SK-N-SH treated with all-trans-retinoic acid at 6 μM for 48 hours (cell line): ENCODE measurements at regions not wholly inside any gene's neighbourhood (a gene's known extent, or its start where the extent isn't known, plus 50 kb on each side); places are given as distances from the start of the nearest gene placed in this dataset.

Source experiments
- ATAC-seq: fragments of 200-7000 bp; cut with Tn5 transposase; 3 replicates; pipeline ENCODE4 v1.9.1; 2020; ENCODE audit warnings: mild to moderate bottlenecking, moderate library complexity
- ARNTL ChIP-seq: fragments of 450-650 bp; formaldehyde crosslinking; IDR thresholded peaks from 2 replicates; pipeline ENCODE4 v1.5.0; 2020; ENCODE audit warnings: low read depth, mild to moderate bottlenecking, moderate library complexity, borderline replicate concordance
- BACH2 ChIP-seq: fragments of 250-450 bp; sonication (Bioruptor Pico); IDR thresholded peaks from 2 replicates; pipeline ENCODE4 v1.9.0; 2021; ENCODE audit warnings: mild to moderate bottlenecking, borderline replicate concordance
- CSDC2 ChIP-seq: fragments of 250-450 bp; sonication (Bioruptor Pico); IDR thresholded peaks from 2 replicates; pipeline ENCODE4 v1.5.0; 2020; ENCODE audit warnings: mild to moderate bottlenecking, moderate library complexity
- ESRRG ChIP-seq: fragments of 250-450 bp; sonication (Bioruptor Pico); IDR thresholded peaks from 2 replicates; pipeline ENCODE4 v1.6.1; 2021; ENCODE audit warnings: mild to moderate bottlenecking
- GLIS3 ChIP-seq: fragments of 250-450 bp; sonication (Bioruptor Pico); IDR thresholded peaks from 2 replicates; pipeline ENCODE4 v1.5.0; 2020; ENCODE audit warnings: mild to moderate bottlenecking, moderate library complexity
- OSR1 ChIP-seq: fragments of 250-450 bp; sonication (Bioruptor Pico); IDR thresholded peaks from 2 replicates; pipeline ENCODE4 v1.8.0; 2022; ENCODE audit warnings: moderate library complexity, mild to moderate bottlenecking, inconsistent platforms
- PPARA ChIP-seq: fragments of 250-450 bp; sonication (Bioruptor Pico); IDR thresholded peaks from 2 replicates; pipeline ENCODE4 v1.5.0; 2020; ENCODE audit warnings: mild to moderate bottlenecking, borderline replicate concordance
- SNAI2 ChIP-seq: fragments of 250-450 bp; sonication (Bioruptor Pico); IDR thresholded peaks from 2 replicates; pipeline ENCODE4 v1.5.0; 2020; ENCODE audit warnings: mild to moderate bottlenecking, moderate library complexity
- TCF4 ChIP-seq: fragments of 250-450 bp; sonication (Bioruptor Pico); IDR thresholded peaks from 2 replicates; pipeline ENCODE4 v1.8.0; 2021; ENCODE audit warnings: mild to moderate bottlenecking, moderate library complexity, borderline replicate concordance
- TOX ChIP-seq: fragments of 250-450 bp; sonication (Bioruptor Pico); IDR thresholded peaks from 2 replicates; pipeline ENCODE4 v1.8.0; 2021; ENCODE audit warnings: mild to moderate bottlenecking, moderate library complexity, borderline replicate concordance
- ZC3H10 ChIP-seq: fragments of 250-450 bp; sonication (Bioruptor Pico); IDR thresholded peaks from 2 replicates; pipeline ENCODE4 v1.5.1; 2021; ENCODE audit warnings: mild to moderate bottlenecking, moderate library complexity
- ZFP3 ChIP-seq: fragments of 250-450 bp; sonication (Bioruptor Pico); IDR thresholded peaks from 2 replicates; pipeline ENCODE4 v1.5.0; 2020; ENCODE audit warnings: mild to moderate bottlenecking, moderate library complexity
- ZNF70 ChIP-seq: fragments of 450-650 bp; formaldehyde crosslinking; IDR thresholded peaks from 2 replicates; pipeline ENCODE4 v1.5.0; 2020; ENCODE audit warnings: mild to moderate bottlenecking, moderate library complexity
- ZNF8 ChIP-seq: fragments of 450-650 bp; formaldehyde crosslinking; IDR thresholded peaks from 2 replicates; pipeline ENCODE4 v1.5.0; 2020; ENCODE audit warnings: mild to moderate bottlenecking, moderate library complexity
- TF ChIP-seq, protein P1 (sequence below): fragments of 250-450 bp; sonication (Bioruptor Pico); IDR thresholded peaks from 2 replicates; pipeline ENCODE4 v1.5.1; 2020; ENCODE audit warnings: low read depth, mild to moderate bottlenecking, moderate library complexity
- TF ChIP-seq, protein P2 (sequence below): fragments of 250-450 bp; sonication (Bioruptor Pico); IDR thresholded peaks from 2 replicates; pipeline ENCODE4 v1.5.0; 2020; ENCODE audit warnings: mild to moderate bottlenecking, moderate library complexity
- TF ChIP-seq, protein P3 (sequence below): fragments of 250-450 bp; sonication (Bioruptor Pico); IDR thresholded peaks from 2 replicates; pipeline ENCODE4 v1.8.0; 2020; ENCODE audit warnings: mild to moderate bottlenecking, moderate library complexity, borderline replicate concordance
- TF ChIP-seq, protein P4 (sequence below): fragments of 250-450 bp; sonication (Bioruptor Pico); IDR thresholded peaks from 2 replicates; pipeline ENCODE4 v1.5.1; 2021; ENCODE audit warnings: mild to moderate bottlenecking, moderate library complexity
- TF ChIP-seq, protein P5 (sequence below): fragments of 250-450 bp; sonication (Bioruptor Pico); IDR thresholded peaks from 2 replicates; pipeline ENCODE4 v1.8.0; 2021; ENCODE audit warnings: low read depth, mild to moderate bottlenecking, moderate library complexity, borderline replicate concordance

DNA sequence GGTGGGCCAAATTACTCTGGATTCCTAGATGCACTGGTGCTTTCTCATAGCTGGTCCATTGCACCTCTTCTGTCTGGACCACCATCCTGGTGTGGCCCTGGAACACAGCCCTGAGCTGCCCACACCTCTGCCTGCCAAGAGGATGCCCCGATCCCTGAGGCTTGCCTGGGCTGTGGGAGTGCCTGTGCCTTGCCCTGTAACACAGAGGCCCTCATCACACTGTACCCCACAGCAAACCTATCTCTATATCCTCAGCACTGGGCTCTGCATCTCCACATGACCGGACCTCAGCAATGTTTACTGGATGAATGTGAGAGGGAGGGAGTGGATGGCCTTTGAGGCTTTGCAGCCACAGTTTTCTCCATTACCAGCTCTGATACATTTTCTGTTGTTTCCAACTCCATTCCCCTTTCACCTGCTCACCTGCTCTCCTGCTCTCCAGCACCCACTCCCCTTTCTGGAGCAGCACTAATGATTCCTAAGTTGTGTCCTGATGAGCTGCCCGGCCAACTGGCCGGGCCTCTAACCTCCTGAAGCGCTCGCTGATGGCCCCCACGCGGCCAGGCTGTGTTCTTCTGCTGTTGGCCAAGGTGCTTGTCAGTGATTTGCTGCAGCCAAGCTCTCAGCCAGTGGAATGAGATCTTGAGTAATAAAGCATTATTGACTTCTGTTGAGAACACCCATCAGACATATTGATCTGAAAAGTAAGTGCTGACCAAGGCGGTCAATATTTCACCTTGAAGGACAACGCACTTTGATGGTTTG is 232.6 kb downstream of the TEX29 start (continued):
- TF ChIP-seq, protein P1, sequence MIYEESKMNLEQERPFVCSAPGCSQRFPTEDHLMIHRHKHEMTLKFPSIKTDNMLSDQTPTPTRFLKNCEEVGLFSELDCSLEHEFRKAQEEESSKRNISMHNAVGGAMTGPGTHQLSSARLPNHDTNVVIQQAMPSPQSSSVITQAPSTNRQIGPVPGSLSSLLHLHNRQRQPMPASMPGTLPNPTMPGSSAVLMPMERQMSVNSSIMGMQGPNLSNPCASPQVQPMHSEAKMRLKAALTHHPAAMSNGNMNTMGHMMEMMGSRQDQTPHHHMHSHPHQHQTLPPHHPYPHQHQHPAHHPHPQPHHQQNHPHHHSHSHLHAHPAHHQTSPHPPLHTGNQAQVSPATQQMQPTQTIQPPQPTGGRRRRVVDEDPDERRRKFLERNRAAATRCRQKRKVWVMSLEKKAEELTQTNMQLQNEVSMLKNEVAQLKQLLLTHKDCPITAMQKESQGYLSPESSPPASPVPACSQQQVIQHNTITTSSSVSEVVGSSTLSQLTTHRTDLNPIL (CRISPR knock-in tag) = no peak
- TF ChIP-seq GLIS3 (CRISPR knock-in tag) = no peak
- no peak for TF ChIP-seq BACH2 (CRISPR knock-in tag)
- TF ChIP-seq ARNTL = no peak
- TF ChIP-seq OSR1 (CRISPR knock-in tag) = no peak
- no peak for TF ChIP-seq ZNF8

DNA sequence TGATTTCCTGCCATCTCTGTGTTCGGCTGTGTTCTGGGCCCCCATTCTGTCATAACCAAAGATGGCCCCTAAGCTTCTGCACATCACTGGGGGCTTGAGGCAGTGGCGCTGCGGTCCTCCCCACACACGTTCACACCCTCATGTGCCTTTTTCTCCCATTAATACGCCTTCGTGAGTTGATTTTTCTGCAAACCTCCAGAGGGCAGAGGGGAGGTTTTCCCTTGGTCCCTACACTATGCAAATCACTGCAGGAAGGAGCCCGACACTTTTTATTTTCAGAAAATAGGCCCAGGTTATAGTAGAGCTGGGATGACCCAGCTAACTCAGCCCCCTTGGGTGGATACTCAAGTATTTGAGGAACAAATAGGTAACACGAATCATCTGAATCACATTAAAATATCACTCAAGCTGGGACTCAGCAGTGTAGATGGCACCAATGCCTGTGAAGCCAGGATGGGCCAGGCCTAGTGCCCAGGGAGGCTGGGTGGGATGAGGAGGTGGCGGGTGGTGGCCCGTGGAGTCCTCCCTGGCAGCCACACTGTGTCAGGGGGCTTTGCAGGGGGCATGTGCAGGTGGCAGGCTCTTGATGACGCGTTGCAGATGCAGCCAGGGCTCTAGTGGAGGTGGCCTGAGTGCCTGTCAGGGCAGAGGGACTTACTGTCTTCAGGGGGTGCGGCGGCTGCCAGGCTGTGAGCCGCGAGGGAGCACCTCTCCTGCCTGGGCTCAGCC is 234.3 kb downstream of the TEX29 start:
- ATAC-seq = no peak
- no peak for TF ChIP-seq TOX (CRISPR knock-in tag)
- no peak for TF ChIP-seq SNAI2
- TF ChIP-seq, protein P2, sequence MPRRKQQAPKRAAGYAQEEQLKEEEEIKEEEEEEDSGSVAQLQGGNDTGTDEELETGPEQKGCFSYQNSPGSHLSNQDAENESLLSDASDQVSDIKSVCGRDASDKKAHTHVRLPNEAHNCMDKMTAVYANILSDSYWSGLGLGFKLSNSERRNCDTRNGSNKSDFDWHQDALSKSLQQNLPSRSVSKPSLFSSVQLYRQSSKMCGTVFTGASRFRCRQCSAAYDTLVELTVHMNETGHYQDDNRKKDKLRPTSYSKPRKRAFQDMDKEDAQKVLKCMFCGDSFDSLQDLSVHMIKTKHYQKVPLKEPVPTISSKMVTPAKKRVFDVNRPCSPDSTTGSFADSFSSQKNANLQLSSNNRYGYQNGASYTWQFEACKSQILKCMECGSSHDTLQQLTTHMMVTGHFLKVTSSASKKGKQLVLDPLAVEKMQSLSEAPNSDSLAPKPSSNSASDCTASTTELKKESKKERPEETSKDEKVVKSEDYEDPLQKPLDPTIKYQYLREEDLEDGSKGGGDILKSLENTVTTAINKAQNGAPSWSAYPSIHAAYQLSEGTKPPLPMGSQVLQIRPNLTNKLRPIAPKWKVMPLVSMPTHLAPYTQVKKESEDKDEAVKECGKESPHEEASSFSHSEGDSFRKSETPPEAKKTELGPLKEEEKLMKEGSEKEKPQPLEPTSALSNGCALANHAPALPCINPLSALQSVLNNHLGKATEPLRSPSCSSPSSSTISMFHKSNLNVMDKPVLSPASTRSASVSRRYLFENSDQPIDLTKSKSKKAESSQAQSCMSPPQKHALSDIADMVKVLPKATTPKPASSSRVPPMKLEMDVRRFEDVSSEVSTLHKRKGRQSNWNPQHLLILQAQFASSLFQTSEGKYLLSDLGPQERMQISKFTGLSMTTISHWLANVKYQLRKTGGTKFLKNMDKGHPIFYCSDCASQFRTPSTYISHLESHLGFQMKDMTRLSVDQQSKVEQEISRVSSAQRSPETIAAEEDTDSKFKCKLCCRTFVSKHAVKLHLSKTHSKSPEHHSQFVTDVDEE (CRISPR knock-in tag) = no peak
- TF ChIP-seq ESRRG (CRISPR knock-in tag) = no peak
- no peak for TF ChIP-seq CSDC2 (CRISPR knock-in tag)
- TF ChIP-seq, protein P1 (CRISPR knock-in tag) = no peak
- no peak for TF ChIP-seq OSR1 (CRISPR knock-in tag)
- TF ChIP-seq, protein P3, sequence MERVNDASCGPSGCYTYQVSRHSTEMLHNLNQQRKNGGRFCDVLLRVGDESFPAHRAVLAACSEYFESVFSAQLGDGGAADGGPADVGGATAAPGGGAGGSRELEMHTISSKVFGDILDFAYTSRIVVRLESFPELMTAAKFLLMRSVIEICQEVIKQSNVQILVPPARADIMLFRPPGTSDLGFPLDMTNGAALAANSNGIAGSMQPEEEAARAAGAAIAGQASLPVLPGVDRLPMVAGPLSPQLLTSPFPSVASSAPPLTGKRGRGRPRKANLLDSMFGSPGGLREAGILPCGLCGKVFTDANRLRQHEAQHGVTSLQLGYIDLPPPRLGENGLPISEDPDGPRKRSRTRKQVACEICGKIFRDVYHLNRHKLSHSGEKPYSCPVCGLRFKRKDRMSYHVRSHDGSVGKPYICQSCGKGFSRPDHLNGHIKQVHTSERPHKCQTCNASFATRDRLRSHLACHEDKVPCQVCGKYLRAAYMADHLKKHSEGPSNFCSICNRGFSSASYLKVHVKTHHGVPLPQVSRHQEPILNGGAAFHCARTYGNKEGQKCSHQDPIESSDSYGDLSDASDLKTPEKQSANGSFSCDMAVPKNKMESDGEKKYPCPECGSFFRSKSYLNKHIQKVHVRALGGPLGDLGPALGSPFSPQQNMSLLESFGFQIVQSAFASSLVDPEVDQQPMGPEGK (CRISPR knock-in tag) = no peak
- no peak for TF ChIP-seq GLIS3 (CRISPR knock-in tag)
- no peak for TF ChIP-seq PPARA (CRISPR knock-in tag)
- TF ChIP-seq, protein P4, sequence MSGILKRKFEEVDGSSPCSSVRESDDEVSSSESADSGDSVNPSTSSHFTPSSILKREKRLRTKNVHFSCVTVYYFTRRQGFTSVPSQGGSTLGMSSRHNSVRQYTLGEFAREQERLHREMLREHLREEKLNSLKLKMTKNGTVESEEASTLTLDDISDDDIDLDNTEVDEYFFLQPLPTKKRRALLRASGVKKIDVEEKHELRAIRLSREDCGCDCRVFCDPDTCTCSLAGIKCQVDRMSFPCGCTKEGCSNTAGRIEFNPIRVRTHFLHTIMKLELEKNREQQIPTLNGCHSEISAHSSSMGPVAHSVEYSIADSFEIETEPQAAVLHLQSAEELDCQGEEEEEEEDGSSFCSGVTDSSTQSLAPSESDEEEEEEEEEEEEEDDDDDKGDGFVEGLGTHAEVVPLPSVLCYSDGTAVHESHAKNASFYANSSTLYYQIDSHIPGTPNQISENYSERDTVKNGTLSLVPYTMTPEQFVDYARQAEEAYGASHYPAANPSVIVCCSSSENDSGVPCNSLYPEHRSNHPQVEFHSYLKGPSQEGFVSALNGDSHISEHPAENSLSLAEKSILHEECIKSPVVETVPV = no peak
- no peak for TF ChIP-seq ZNF70
- TF ChIP-seq ARNTL = no peak
- no peak for TF ChIP-seq TCF4
- no peak for TF ChIP-seq BACH2 (CRISPR knock-in tag)
- no peak for TF ChIP-seq ZC3H10 (CRISPR knock-in tag)

DNA sequence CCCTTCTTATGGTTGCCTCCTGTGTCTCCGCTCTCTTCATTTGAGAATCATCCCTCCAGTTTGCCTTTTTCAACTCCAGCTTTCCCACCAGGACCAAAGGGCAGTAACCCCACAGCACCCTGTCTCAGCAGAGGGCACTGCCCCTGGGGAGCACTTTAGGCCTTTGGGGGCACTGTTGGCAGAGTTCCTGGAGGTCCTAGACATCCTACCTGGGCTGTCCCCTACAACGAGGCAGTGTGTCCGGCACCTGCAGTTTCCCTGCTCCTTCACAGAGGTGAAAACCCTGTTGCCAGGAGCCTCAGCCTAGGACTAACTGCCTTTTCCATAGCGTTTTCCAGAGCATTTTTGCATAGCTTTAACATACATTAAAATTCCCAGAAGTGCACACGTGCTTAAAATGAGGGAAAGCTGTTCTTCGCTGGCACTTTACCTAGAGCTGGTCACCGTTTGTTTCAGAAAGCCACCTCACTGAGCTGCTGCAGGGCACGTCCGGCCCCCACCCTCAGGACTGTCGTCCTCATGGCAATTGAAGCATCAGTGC is 234.9 kb downstream of the TEX29 start:
- ATAC-seq = no peak
- TF ChIP-seq SNAI2 (no peak), ZFP3 (CRISPR knock-in tag) (no peak), OSR1 (CRISPR knock-in tag) (no peak), ZNF70 (no peak), ZC3H10 (CRISPR knock-in tag) (no peak), BACH2 (CRISPR knock-in tag) (no peak), ESRRG (CRISPR knock-in tag) (no peak), ARNTL (no peak)
- TF ChIP-seq, protein P2 (CRISPR knock-in tag) = no peak
- TF ChIP-seq, protein P3 (CRISPR knock-in tag) = no peak
- TF ChIP-seq, protein P5, sequence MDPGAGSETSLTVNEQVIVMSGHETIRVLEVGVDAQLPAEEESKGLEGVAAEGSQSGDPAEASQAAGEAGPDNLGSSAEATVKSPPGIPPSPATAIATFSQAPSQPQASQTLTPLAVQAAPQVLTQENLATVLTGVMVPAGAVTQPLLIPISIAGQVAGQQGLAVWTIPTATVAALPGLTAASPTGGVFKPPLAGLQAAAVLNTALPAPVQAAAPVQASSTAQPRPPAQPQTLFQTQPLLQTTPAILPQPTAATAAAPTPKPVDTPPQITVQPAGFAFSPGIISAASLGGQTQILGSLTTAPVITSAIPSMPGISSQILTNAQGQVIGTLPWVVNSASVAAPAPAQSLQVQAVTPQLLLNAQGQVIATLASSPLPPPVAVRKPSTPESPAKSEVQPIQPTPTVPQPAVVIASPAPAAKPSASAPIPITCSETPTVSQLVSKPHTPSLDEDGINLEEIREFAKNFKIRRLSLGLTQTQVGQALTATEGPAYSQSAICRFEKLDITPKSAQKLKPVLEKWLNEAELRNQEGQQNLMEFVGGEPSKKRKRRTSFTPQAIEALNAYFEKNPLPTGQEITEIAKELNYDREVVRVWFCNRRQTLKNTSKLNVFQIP (CRISPR knock-in tag) = no peak
